AG10803 (cell line): ENCODE measurements at regions not wholly inside any gene's neighbourhood (a gene's known extent, or its start where the extent isn't known, plus 50 kb on each side); places are given as distances from the start of the nearest gene placed in this dataset.

Experiments used
- DNase-seq: peaks from one replicate; pipeline ENCODE4 v3.0.0; 2010; ENCODE audit warnings: low read depth
- H3K4me3 ChIP-seq: 2 replicates; pipeline ENCODE4 v1.5.1; 2011; ENCODE audit warnings: mild to moderate bottlenecking, low read length, control low read depth
- TF ChIP-seq, protein P1 (sequence below): conservative IDR thresholded peaks from 2 replicates; pipeline ENCODE4 v1.5.1; 2011; ENCODE audit warnings: mild to moderate bottlenecking, low read length, control low read depth, inconsistent platforms

DNA sequence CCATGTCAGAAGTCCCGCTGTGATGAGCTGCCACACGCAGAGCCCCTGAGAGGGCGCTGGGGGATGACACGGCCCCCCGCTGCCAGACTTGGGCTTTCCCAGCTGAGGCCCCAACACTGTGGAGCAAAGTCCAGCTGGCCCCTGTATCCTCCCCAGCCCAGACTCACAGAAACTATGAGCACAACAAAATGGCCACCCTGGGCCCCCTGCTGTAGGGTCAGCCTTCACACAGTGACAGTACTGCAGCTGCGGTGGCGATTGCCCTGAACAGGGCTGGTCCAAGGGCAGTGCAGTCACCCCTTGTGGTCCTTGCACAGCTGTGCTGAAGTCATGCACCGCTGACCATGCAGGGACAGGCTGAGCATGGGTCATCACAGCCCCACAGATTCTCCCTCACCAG lies 78.2 kb upstream of the CST7 start:
- DNase-seq = no peak

DNA sequence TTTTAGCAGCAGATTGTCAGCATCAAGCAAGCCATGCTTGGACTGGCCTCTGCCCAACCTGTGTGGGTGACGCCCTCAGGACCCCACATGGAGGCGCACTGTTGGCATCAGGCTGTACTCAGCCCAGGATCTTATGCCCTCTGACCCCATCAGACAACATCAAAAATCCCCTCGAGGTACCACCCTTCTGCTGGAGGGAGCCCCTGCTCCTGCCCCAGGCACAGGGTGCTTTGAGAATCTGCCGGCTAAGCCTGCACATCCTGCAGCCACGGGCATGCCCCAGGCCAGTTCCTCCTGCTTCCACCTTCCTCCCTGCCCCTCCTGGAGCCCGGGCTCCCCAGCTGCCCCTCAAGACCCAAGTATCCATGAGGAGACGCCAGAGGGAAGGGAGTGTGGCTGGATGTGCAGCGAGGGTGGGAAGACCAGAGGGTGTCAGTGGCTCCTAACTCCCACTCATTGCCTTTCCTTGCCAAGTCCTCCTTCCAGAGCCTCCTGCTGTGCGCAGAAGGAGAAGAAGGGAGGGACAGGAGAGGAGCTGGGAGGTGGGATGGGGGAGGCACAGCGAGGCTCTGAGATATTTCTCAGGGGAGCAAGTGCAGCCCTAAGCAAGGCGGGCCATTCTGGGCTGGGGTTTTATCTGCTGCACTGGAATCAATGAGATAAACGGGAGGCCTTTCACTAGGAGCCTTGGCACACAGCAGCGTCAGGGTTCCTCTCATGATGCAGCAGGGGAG lies 77.4 kb upstream of the CST7 start:
- TF ChIP-seq, protein P1, sequence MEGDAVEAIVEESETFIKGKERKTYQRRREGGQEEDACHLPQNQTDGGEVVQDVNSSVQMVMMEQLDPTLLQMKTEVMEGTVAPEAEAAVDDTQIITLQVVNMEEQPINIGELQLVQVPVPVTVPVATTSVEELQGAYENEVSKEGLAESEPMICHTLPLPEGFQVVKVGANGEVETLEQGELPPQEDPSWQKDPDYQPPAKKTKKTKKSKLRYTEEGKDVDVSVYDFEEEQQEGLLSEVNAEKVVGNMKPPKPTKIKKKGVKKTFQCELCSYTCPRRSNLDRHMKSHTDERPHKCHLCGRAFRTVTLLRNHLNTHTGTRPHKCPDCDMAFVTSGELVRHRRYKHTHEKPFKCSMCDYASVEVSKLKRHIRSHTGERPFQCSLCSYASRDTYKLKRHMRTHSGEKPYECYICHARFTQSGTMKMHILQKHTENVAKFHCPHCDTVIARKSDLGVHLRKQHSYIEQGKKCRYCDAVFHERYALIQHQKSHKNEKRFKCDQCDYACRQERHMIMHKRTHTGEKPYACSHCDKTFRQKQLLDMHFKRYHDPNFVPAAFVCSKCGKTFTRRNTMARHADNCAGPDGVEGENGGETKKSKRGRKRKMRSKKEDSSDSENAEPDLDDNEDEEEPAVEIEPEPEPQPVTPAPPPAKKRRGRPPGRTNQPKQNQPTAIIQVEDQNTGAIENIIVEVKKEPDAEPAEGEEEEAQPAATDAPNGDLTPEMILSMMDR = no peak
- no peak for DNase-seq
- no peak overlapping the region for H3K4me3 ChIP-seq

More for the DNA sequence above, 78.2 kb upstream of the CST7 start:
- H3K4me3 ChIP-seq = no peak overlapping the region
- TF ChIP-seq, protein P1 = no peak

DNA sequence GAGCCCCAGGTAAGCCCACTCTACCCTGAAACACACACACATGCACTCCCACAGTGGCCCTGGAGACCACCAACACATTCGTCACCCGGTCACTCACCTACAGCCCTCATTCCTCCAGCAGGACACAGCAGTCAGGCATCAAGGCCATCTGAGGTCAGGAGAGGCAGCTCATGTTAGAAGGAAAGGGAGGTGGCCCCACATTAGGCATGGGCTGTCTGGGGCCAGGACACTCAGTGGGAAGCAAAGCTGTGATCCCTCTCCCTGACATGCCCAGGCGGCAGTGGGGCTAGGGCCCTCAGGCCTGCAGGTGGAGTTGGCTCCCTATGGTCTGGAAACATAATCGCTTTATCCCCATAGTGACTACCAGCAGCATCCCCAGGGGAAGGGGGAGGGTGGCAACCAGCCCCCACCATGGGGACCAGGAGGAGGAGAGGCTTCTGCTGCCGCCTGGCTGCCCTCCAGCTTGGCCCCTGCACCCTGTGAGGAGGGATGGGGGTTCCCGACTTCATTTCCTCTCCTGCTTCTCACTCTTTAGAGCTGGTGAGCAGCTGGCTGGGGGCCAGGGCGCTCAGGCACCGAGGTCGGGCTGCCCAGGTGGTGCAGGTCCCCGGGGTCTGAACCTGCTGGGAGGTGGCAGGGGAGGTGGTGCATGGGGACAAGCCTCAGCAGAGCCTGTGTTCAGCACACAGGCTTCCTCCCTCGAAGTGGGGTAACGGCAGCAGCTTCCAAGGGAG lies 76.6 kb upstream of the CST7 start:
- TF ChIP-seq, protein P1 = no peak
- no peak for DNase-seq
- no peak overlapping the region for H3K4me3 ChIP-seq

DNA sequence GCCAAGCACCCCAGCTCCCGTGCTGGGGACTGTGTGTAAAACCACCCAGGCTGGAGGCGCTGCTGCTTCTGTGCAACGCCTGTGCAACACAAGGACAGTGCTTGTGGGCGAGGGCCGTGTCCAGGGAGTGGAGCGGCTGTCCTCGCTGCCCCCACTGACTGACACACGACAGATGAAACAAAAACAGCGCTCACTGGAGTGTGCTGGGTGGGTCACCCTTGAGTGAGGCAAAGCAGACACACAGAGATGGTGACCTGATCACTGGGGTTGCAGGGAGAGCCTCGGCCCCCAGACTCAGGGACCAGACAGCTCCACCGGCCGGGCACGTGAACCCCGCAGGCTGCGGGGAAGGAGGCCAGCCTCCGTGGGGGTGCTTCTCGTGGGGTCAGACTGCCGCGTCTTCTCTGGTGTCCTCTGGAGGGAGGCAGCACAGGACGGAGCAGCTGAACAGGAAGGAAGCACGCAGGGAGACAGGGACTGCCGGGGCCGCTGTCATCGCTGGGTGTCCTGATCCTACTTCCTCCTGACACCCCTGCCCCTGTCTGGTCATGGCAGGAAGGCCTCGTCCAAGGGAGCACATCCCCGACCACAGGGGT lies 75.9 kb upstream of the CST7 start:
- DNase-seq = no peak
- no peak overlapping the region for H3K4me3 ChIP-seq
- TF ChIP-seq, protein P1 = no peak

DNA sequence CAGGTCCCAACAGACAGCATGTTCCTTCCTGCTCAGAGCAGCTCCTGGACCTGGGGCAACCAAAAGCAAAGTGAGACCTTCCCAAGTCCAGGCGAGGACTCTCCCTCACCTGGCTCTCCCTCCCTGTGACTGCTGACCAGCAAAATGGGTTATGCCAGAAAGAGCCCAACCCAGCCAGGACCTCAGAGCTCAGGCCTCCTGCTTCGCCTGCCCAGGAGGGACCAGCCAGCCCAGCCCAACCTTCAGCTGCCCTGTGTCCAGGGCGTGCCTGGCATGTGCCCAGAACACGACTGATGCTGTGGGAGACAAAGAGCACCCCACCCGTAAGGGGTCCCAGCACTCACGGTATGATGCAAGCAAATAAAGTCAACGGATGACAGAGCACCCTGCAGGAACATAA lies 74.0 kb upstream of the CST7 start:
- TF ChIP-seq, protein P1 = no peak
- no peak for DNase-seq
- no peak overlapping the region for H3K4me3 ChIP-seq

DNA sequence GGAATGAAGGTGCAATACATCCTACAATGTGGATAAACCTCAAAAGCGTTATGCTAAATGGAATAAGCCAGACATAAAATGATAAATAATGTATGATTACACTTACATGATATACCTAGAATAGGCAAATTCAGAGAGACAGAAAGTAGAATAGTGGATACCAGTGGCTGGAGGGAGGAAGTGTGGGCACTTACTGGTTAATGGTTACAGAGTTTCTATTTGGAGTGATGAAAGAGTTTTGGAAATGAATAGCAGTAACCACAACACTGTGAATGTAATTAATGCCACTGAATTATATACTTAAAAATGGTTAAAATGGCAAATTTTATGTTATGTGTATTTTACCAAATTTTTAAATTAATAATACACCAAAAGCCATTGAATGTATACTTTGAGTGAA lies 71.4 kb upstream of the CST7 start:
- no peak overlapping the region for H3K4me3 ChIP-seq
- no peak for DNase-seq
- TF ChIP-seq, protein P1 = no peak

DNA sequence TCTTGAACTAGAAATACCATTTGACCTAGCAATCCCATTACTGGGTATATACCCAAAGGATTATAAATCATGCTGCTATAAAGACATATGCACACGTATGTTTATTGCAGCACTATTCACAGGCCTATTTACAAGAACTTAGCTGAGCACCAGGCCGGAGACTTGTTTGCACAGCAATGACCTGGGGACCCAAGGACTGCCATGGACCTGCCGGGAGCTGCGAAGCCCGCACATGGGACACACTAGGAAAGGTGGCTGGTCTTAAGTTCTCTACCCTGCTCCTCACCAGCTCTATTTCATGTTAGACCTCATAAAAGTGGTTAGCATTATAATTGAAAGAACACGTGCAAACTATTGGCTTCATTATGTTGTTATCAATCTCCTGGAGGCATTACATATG lies 70.4 kb upstream of the CST7 start:
- no peak for DNase-seq
- TF ChIP-seq, protein P1 = no peak
- no peak overlapping the region for H3K4me3 ChIP-seq
